ENCODE measurements at regions not wholly inside any gene's neighbourhood (a gene's known extent, or its start where the extent isn't known, plus 50 kb on each side); places are given as distances from the start of the nearest gene placed in this dataset.

- no peak for TF ChIP-seq CTCF (IDR thresholded peaks at IDR 0.05; ENCODE audit: insufficient read depth, low read depth, low read length, missing control alignments)
- DNase-seq (ENCODE audit: low read depth): no peak
- H3K4me3 ChIP-seq (ENCODE audit: low read depth, low read length): no peak overlapping the region
These were observed 1074.0 kb downstream of the PCDH18 start for GRCh38 chr4:136458326-136458725.

DNA sequence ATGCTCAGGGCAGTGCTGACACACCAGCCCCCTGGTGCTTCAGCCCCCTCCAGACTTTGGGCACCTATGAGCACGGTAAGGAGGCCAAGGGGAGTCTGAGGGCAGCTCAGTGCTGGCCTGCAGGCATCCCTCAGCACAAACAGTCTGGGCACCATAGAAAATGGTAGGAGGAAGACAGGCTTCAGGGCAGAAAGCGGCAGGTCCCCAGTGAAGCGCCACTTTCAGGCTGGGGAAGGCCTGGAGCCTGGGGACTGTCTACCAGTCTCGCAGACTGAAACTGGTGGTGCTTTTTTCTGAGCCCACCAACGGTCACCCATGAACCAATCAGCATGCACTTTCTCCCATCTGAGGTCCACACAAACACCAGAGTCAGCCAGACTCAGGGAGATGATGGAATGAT lies 1074.7 kb downstream of the PCDH18 start:
- DNase-seq (ENCODE audit: low read depth): no peak
- TF ChIP-seq CTCF (IDR thresholded peaks at IDR 0.05; ENCODE audit: insufficient read depth, low read depth, low read length, missing control alignments): no peak
- H3K4me3 ChIP-seq (ENCODE audit: low read depth, low read length): no peak overlapping the region

DNA sequence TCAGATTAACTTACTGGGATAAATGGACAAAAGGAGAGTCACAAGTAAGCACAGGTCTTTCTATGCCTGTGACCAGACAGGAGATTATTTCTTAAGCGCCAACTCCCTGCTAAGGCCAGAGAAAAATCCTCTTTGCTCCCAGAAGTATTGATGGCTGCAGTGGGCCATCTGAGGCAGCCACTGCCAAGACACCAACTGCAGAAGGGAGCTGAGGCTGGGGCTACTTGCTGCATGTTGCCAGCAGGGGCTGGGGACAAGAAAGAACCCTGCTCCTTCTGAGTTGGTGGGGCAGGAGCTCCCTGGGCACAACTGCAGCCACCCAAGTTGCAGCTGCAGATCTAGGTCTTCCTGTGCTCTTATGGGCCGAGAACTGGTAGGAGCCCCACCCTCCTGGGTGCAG lies 1075.3 kb downstream of the PCDH18 start:
- no peak for TF ChIP-seq CTCF (IDR thresholded peaks at IDR 0.05; ENCODE audit: insufficient read depth, low read depth, low read length, missing control alignments)
- no peak for DNase-seq (ENCODE audit: low read depth)
- no peak overlapping the region for H3K4me3 ChIP-seq (ENCODE audit: low read depth, low read length)

DNA sequence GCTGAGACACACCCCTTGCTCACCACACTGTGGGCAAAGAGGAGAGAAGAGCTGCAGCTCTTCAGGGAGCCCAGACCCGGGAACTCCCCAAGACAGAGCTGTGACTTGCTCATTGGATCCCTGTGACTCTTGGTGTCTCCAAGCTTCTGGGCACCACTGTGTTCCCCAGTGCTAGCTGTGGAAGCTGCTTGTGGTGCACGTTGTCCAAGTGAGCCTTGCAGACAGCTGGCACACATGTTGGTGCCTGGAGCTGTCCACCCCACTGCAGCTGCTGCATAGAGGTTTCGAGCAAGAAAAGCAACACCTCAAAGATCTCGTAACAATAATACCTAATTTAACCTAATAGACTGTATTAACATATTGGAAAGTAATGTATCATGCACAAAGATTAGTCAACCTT lies 1089.3 kb downstream of the PCDH18 start:
- TF ChIP-seq CTCF (IDR thresholded peaks at IDR 0.05; ENCODE audit: insufficient read depth, low read depth, low read length, missing control alignments): no peak
- DNase-seq (ENCODE audit: low read depth): no peak
- H3K4me3 ChIP-seq (ENCODE audit: low read depth, low read length): no peak overlapping the region

DNA sequence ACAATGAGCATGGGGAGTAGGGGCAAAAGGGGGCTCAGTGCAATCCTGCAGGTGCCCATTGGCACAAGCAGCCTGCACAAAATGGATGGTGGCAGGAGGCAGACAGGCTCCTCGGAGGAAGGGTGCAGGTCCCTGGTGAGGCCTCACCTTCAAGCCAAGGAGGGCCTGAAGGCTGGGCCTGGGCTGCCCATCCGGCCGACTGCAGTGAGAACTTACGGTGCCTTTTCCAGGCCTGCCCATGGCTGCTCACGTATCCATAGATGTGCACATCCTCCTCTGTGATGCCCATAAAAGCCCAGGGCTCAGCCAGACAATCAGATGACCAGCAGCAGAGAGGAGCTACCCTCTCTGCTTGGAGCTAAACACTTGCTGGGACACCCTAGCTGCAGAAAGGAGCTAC lies 1089.8 kb downstream of the PCDH18 start:
- TF ChIP-seq CTCF (IDR thresholded peaks at IDR 0.05; ENCODE audit: insufficient read depth, low read depth, low read length, missing control alignments): no peak
- no peak overlapping the region for H3K4me3 ChIP-seq (ENCODE audit: low read depth, low read length)
- no peak for DNase-seq (ENCODE audit: low read depth)

DNA sequence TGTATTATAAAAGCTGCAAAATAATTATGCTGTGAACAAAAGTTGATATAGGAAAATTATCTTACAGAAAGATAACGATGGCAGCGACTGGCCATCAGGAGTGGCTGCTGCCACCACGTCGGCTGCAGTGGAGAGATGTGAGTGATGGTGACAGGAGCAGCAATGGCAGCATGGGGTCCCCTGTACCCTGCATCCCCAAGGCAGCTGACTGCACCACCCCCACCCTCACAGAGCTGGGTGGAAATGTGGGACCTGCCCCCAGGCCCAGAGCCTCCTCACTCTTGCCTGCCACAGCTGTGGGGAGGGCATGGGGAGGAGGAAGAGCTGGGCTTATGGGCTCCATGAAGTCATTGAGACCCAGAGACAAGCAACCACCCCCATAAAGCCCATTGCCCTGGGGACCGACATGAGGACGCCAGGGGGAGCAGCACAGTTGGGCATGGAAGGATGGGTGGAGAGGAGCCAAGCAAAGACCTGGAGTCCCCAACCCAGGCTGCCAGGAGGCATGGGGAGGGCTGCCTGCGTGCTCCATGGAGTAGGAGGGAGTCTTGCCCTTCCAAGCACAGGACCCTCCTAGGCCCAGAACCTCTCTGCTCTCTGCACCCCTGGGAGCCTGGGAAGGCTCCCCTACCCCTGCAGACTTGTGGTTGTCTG lies 1090.5 kb downstream of the PCDH18 start:
- no peak for TF ChIP-seq CTCF (IDR thresholded peaks at IDR 0.05; ENCODE audit: insufficient read depth, low read depth, low read length, missing control alignments)
- H3K4me3 ChIP-seq (ENCODE audit: low read depth, low read length): no peak overlapping the region
- no peak for DNase-seq (ENCODE audit: low read depth)

GRCh38 chr4:136438645-136439044 lies 1093.6 kb downstream of the PCDH18 start:
- H3K4me3 ChIP-seq (ENCODE audit: low read depth, low read length): no peak overlapping the region
- TF ChIP-seq CTCF (IDR thresholded peaks at IDR 0.05; ENCODE audit: insufficient read depth, low read depth, low read length, missing control alignments): no peak
- no peak for DNase-seq (ENCODE audit: low read depth)
